HepG2 (cell line): ENCODE measurements at regions not wholly inside any gene's neighbourhood (a gene's known extent, or its start where the extent isn't known, plus 50 kb on each side); places are given as distances from the start of the nearest gene placed in this dataset.

ENCODE experiments used
- ARID2 ChIP-seq: sonication (generic); formaldehyde crosslinking; IDR thresholded peaks from 2 replicates; pipeline ENCODE4 v1.8.1; 2022; ENCODE audit warnings: mild to moderate bottlenecking, missing genetic modification reagents, borderline replicate concordance
- CEBPG ChIP-seq: IDR thresholded peaks from 2 replicates; pipeline ENCODE4 v1.6.1; 2016
- DNMT3B ChIP-seq: conservative IDR thresholded peaks from 2 replicates; pipeline ENCODE4 v1.6.1; 2016; ENCODE audit warnings: missing biosample characterization, control low read depth
- EP300 ChIP-seq, 3 experiments: sonication (generic) in 1 of 3; formaldehyde crosslinking in 1 of 3; IDR thresholded peaks; 2 replicates each; pipeline versions ENCODE4 v1.5.1 to v1.6.1; 2011 to 2020; ENCODE audit warnings: low read depth in 2 of 3, low read length in 2 of 3, borderline replicate concordance in 1 of 3, improper control_type of control experiment in 1 of 3, mild to moderate bottlenecking in 1 of 3, missing genetic modification reagents in 1 of 3, moderate library complexity in 1 of 3
- FOXA1 ChIP-seq, 2 experiments: fragments of 450-650 bp in 1 of 2; sonication (generic) in 1 of 2; formaldehyde crosslinking in 1 of 2; IDR thresholded peaks; 2 replicates each; pipeline versions ENCODE4 v1.4.0 to v1.6.1; 2016 to 2020; ENCODE audit warnings: missing genetic modification reagents in 1 of 2
- GFI1 ChIP-seq: sonication (generic); formaldehyde crosslinking; IDR thresholded peaks from 2 replicates; pipeline ENCODE4 v1.5.0; 2020; ENCODE audit warnings: missing genetic modification reagents, mild to moderate bottlenecking, borderline replicate concordance
- HOXD1 ChIP-seq: sonication (generic); formaldehyde crosslinking; IDR thresholded peaks from 2 replicates; pipeline ENCODE4 v1.5.0; 2020; ENCODE audit warnings: missing genetic modification reagents
- IRF2 ChIP-seq: IDR thresholded peaks from 2 replicates; pipeline ENCODE4 v1.6.1; 2018; ENCODE audit warnings: missing genetic modification reagents, missing compliant biosample characterization
- ISL2 ChIP-seq: sonication (generic); formaldehyde crosslinking; IDR thresholded peaks from 2 replicates; pipeline ENCODE4 v1.5.0; 2020; ENCODE audit warnings: missing genetic modification reagents
- NFYB ChIP-seq: sonication (generic); formaldehyde crosslinking; IDR thresholded peaks from 2 replicates; pipeline ENCODE4 v1.4.0; 2020; ENCODE audit warnings: missing genetic modification reagents
- PRPF4 ChIP-seq: fragments of 200-400 bp; formaldehyde crosslinking; IDR thresholded peaks from 2 replicates; pipeline ENCODE4 v1.6.1; 2016; ENCODE audit warnings: low read length, low read depth; ENCODE audit not compliant: poor library complexity, severe bottlenecking
- RBFOX2 ChIP-seq: fragments of 200-400 bp; formaldehyde crosslinking; IDR thresholded peaks from 2 replicates; pipeline ENCODE4 v1.6.1; 2017; ENCODE audit warnings: low read depth, mild to moderate bottlenecking, low read length
- RXRB ChIP-seq: IDR thresholded peaks from 2 replicates; pipeline ENCODE4 v1.6.1; 2016; ENCODE audit warnings: borderline replicate concordance, missing genetic modification reagents, missing compliant biosample characterization
- SAP130 ChIP-seq: IDR thresholded peaks from 2 replicates; pipeline ENCODE4 v1.6.1; 2016; ENCODE audit warnings: low read depth
- SIX1 ChIP-seq: sonication (generic); formaldehyde crosslinking; IDR thresholded peaks from 2 replicates; pipeline ENCODE4 v1.4.0; 2020; ENCODE audit warnings: missing genetic modification reagents, borderline replicate concordance
- THAP11 ChIP-seq: IDR thresholded peaks from 2 replicates; pipeline ENCODE4 v1.6.1; 2016; ENCODE audit warnings: missing biosample characterization, missing genetic modification reagents
- ZBTB38 ChIP-seq: sonication (generic); formaldehyde crosslinking; IDR thresholded peaks from 2 replicates; pipeline ENCODE4 v1.5.1; 2020; ENCODE audit warnings: mild to moderate bottlenecking, missing genetic modification reagents
- ZIK1 ChIP-seq: sonication (generic); formaldehyde crosslinking; IDR thresholded peaks from 2 replicates; pipeline ENCODE4 v1.5.0; 2020; ENCODE audit warnings: mild to moderate bottlenecking, low read depth, missing genetic modification reagents, borderline replicate concordance
- ZMYM3 ChIP-seq: sonication (generic); formaldehyde crosslinking; IDR thresholded peaks from 2 replicates; pipeline ENCODE4 v1.5.1; 2020; ENCODE audit warnings: mild to moderate bottlenecking, missing genetic modification reagents
- ZNF724P ChIP-seq: sonication (generic); formaldehyde crosslinking; IDR thresholded peaks from 2 replicates; pipeline ENCODE4 v1.8.0; 2022; ENCODE audit warnings: missing genetic modification reagents, borderline replicate concordance
- ZSCAN20 ChIP-seq: sonication (generic); formaldehyde crosslinking; IDR thresholded peaks from 2 replicates; pipeline ENCODE4 v1.4.0; 2020; ENCODE audit warnings: missing genetic modification reagents, mild to moderate bottlenecking, borderline replicate concordance
- TF ChIP-seq, protein P1 (sequence below): sonication (generic); formaldehyde crosslinking; IDR thresholded peaks from 2 replicates; pipeline ENCODE4 v1.9.0; 2022; ENCODE audit warnings: missing genetic modification reagents, mild to moderate bottlenecking, borderline replicate concordance
- TF ChIP-seq, protein P2 (sequence below): sonication (generic); formaldehyde crosslinking; IDR thresholded peaks from 2 replicates; pipeline ENCODE4 v1.9.0; 2021; ENCODE audit warnings: missing genetic modification reagents, borderline replicate concordance
- TF ChIP-seq, protein P3 (sequence below): IDR thresholded peaks from 2 replicates; pipeline ENCODE4 v1.6.1; 2016

DNA sequence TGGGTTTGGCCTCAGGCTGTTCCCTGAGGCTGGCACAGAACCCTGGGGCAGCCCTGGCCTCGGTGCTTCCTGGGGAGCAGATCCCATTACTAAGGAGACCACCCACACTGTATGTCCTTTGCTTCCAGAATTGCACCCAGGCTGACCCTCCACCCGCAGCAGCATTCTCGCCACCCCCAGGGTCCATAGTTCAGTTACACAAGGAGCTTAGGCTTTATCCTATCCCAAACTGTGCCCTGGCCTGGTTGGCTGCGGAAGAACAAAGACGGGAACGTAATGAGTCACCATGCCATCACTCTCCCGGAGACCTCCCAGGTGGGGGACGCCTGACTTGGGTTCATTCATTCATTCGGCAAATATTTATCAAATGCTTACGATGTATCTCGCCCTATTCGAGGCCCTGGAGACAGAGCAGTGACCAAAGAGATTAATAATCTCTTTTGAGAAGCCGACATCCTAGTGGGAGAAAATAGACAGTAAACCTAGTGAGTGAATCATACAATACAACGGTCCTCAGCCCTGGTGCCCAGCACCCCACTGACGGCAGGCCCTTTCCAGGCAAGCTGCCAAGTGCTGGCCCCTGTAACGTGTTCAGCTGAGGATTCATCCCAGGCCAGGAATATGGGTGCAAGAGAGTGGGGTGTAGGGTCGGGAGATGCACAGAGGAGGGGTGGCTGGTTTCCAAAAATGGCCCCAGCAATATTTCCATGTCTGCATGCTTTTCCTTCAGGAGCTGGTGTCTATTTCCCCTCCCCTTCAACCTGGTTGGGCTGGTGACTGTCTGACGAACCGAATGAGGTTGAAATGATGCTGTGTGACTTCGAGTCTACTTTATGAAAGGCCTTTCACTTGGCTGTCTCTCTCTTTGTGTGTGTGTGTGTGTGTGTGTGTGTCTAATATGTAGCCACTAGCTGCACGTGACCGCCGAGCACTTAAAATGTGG lies 134.2 kb downstream of the MGAT5B start (continued):
- peak; percentile 66 for TF ChIP-seq THAP11 (CRISPR knock-in tag)
- peak; percentile 92 for TF ChIP-seq RXRB (CRISPR knock-in tag)
- TF ChIP-seq GFI1 = peak; percentile 48; the same call in 1 of the 2 replicates
- TF ChIP-seq, protein P1, sequence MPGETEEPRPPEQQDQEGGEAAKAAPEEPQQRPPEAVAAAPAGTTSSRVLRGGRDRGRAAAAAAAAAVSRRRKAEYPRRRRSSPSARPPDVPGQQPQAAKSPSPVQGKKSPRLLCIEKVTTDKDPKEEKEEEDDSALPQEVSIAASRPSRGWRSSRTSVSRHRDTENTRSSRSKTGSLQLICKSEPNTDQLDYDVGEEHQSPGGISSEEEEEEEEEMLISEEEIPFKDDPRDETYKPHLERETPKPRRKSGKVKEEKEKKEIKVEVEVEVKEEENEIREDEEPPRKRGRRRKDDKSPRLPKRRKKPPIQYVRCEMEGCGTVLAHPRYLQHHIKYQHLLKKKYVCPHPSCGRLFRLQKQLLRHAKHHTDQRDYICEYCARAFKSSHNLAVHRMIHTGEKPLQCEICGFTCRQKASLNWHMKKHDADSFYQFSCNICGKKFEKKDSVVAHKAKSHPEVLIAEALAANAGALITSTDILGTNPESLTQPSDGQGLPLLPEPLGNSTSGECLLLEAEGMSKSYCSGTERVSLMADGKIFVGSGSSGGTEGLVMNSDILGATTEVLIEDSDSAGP (CRISPR knock-in tag) = peak; percentile 71; the same call in 1 of the 2 replicates
- no peak for TF ChIP-seq ZSCAN20 (CRISPR knock-in tag)
- TF ChIP-seq ARID2 (CRISPR knock-in tag) = no peak
- TF ChIP-seq ZBTB38 = peak; percentile 63; the same call in 1 of the 2 replicates
- no peak for TF ChIP-seq FOXA1 (IDR thresholded peaks at IDR 0.05)
- TF ChIP-seq FOXA1 (CRISPR knock-in tag; IDR thresholded peaks at IDR 0.05) = peak; percentile 57; the same call in 1 of the 2 replicates
- TF ChIP-seq HOXD1 (CRISPR knock-in tag) = 0 out of 2 replicates have a peak, but pooled peaks have one; percentile 15
- no peak; the same call in 1 of the 2 replicates for TF ChIP-seq SIX1 (CRISPR knock-in tag)
- peak; percentile 88 for TF ChIP-seq DNMT3B (CRISPR knock-in tag)
- peak; percentile 38 for TF ChIP-seq PRPF4
- TF ChIP-seq EP300 (IDR thresholded peaks at IDR 0.05; ENCODE audit: low read depth in 2 of 2, low read length in 2 of 2) = peak; percentile 78 to 94; a peak in 3 of 4 replicates
- peak; percentile 93; the same call in 1 of the 2 replicates for TF ChIP-seq EP300 (CRISPR knock-in tag; IDR thresholded peaks at IDR 0.05; ENCODE audit: borderline replicate concordance)
- TF ChIP-seq SAP130 (CRISPR knock-in tag) = peak; percentile 90
- peak; percentile 41; the same call in 1 of the 2 replicates for TF ChIP-seq RBFOX2
- TF ChIP-seq, protein P2, sequence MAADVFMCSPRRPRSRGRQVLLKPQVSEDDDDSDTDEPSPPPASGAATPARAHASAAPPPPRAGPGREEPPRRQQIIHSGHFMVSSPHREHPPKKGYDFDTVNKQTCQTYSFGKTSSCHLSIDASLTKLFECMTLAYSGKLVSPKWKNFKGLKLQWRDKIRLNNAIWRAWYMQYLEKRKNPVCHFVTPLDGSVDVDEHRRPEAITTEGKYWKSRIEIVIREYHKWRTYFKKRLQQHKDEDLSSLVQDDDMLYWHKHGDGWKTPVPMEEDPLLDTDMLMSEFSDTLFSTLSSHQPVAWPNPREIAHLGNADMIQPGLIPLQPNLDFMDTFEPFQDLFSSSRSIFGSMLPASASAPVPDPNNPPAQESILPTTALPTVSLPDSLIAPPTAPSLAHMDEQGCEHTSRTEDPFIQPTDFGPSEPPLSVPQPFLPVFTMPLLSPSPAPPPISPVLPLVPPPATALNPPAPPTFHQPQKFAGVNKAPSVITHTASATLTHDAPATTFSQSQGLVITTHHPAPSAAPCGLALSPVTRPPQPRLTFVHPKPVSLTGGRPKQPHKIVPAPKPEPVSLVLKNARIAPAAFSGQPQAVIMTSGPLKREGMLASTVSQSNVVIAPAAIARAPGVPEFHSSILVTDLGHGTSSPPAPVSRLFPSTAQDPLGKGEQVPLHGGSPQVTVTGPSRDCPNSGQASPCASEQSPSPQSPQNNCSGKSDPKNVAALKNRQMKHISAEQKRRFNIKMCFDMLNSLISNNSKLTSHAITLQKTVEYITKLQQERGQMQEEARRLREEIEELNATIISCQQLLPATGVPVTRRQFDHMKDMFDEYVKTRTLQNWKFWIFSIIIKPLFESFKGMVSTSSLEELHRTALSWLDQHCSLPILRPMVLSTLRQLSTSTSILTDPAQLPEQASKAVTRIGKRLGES (CRISPR knock-in tag) = no peak
- 0 out of 2 replicates have a peak, but pooled peaks have one; percentile 56 for TF ChIP-seq ZIK1 (CRISPR knock-in tag)
- peak; percentile 17; the same call in 1 of the 2 replicates for TF ChIP-seq ZMYM3
- TF ChIP-seq, protein P3, sequence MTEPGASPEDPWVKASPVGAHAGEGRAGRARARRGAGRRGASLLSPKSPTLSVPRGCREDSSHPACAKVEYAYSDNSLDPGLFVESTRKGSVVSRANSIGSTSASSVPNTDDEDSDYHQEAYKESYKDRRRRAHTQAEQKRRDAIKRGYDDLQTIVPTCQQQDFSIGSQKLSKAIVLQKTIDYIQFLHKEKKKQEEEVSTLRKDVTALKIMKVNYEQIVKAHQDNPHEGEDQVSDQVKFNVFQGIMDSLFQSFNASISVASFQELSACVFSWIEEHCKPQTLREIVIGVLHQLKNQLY (CRISPR knock-in tag) = peak; percentile 92
- TF ChIP-seq NFYB = peak; percentile 70
- peak; percentile 32; the same call in 1 of the 2 replicates for TF ChIP-seq ZNF724P (CRISPR knock-in tag)
- TF ChIP-seq ISL2 (CRISPR knock-in tag) = peak; percentile 59; the same call in 1 of the 2 replicates
- peak; percentile 73 for TF ChIP-seq CEBPG (CRISPR knock-in tag)
- TF ChIP-seq IRF2 (CRISPR knock-in tag) = peak; percentile 90
